ENCODE measurements at regions not wholly inside any gene's neighbourhood (a gene's known extent, or its start where the extent isn't known, plus 50 kb on each side); places are given as distances from the start of the nearest gene placed in this dataset.

DNA sequence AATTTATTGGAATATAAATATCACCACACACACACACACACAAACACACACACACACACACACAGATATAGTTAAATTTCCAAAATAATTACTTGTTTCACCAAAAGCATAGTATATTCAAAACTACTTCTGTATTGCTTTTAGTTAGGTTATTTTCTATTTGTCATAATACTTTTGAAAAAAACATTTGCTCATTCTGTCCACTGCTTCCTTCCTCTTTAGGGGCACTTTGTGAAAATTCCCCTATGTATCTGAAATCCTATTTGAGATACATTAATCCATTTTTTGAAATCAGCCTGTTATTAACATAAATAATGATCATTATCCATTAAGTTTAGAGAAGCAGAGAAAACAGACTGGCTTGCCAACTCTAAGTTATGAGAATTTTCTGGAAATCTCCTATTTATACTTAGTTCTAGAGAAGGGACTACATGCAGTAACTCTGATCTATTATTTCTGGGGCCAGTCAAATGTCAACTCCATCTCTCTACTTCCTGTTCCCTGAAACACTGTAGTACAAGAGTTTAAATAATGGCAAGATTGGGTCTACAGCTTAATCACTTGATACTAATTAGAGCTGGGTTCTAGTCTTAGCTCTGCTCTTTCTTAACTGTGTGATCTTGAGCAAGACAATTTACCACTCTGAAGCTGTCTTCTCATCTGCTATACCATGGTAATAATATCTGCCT is 54.4 kb upstream of the GPR174 start:
- Histone ChIP-seq H3K27ac (ENCODE audit: low read depth, low read length) (no peak overlapping the region), H3K4me3 (ENCODE audit: low read depth, low read length) (no peak overlapping the region), H3K9me3 (ENCODE audit: control insufficient read depth, insufficient read depth, low read length) (no peaks in the 10 kb centered on the region), H3K27me3 (ENCODE audit: control insufficient read depth, insufficient read depth, low read length) (no peaks in the 10 kb centered on the region)
- CTCF ChIA-PET: no interaction called here
- DNase-seq (ENCODE audit: low read depth, low spot score): no peak
- POLR2A ChIA-PET: no interaction called here
- TF ChIP-seq CTCF (IDR thresholded peaks at IDR 0.05; ENCODE audit: low read depth, low read length): no peak

- ChIA-PET POLR2A (no interaction called here), CTCF (no interaction called here)
- no peak for DNase-seq (ENCODE audit: low read depth, low spot score)
- Histone ChIP-seq H3K27me3 (ENCODE audit: control insufficient read depth, insufficient read depth, low read length) (no peaks in the 10 kb centered on the region), H3K4me3 (ENCODE audit: low read depth, low read length) (no peak overlapping the region), H3K9me3 (ENCODE audit: control insufficient read depth, insufficient read depth, low read length) (no peaks in the 10 kb centered on the region), H3K27ac (ENCODE audit: low read depth, low read length) (no peak overlapping the region)
- no peak for TF ChIP-seq CTCF (IDR thresholded peaks at IDR 0.05; ENCODE audit: low read depth, low read length)
Observed at GRCh38 chrX:79094075-79094832, 50.2 kb upstream of the GPR174 start.
